Right cardiac atrium (tissue), 5 donors: ENCODE measurements at regions not wholly inside any gene's neighbourhood (a gene's known extent, or its start where the extent isn't known, plus 50 kb on each side); places are given as distances from the start of the nearest gene placed in this dataset.
"Not testable (repeated sequence)": the region's sequence is repeated elsewhere in the genome, so short reads cannot be mapped to it uniquely, and the experiment has no call there.

Source experiments
- ATAC-seq, 2 donors: fragments of 200-7000 bp; cut with Tn5 transposase; one replicate each; pipeline versions ENCODE4 v1.8.0 to v1.9.1; 2020; ENCODE audit warnings: moderate library complexity in 2 of 2, mild to moderate bottlenecking in 1 of 2
- DNase-seq, 3 donors: peaks; one replicate each; pipeline ENCODE4 v3.0.0-alpha.2; 2020
- H3K27ac ChIP-seq: one replicate; pipeline ENCODE4 v1.5.1; 2013; ENCODE audit warnings: mild to moderate bottlenecking, low read length, control low read depth, moderate library complexity
- H3K27me3 ChIP-seq: one replicate; pipeline ENCODE4 v1.6.1; 2013; ENCODE audit not compliant: control insufficient read depth, insufficient read depth
- H3K4me1 ChIP-seq: one replicate; pipeline ENCODE4 v1.6.1; 2013; ENCODE audit warnings: low read length; ENCODE audit not compliant: control insufficient read depth, insufficient read depth
- H3K4me3 ChIP-seq: one replicate; pipeline ENCODE4 v1.5.1; 2013; ENCODE audit warnings: low read length, control low read depth
- H3K9me3 ChIP-seq: one replicate; pipeline ENCODE4 v1.6.1; 2013; ENCODE audit warnings: low read length; ENCODE audit not compliant: control insufficient read depth
- WGBS: extraction: QIAGEN DNeasy Blood & Tissue Kit; methylation state at CpG from one replicate; pipeline ENCODE4 v1.1.7; 2013; 5-methylcytosine and 5-hydroxymethylcytosine counted together
- intact Hi-C, 4 donors: fragments of 100-400 bp; cut with DNase I; formaldehyde crosslinking; loops; one replicate each; pipeline versions ENCODE4 v1.11.0 to v1.14.0; 2022 to 2023
- donor health status: healthy with polysubstance abuse.
- donor health status: DM: no; HTN: yes; CAD: no.
- donor health status: DM: no; HTN: no; CAD: no.
- donor health status: DM: no; HTN: yes; CAD: no; lungs with severe emphysema.
- donor health status: DM: yes; HTN: yes; CAD: no.

- H3K4me1 ChIP-seq, H3K27me3 ChIP-seq, H3K9me3 ChIP-seq, DNase-seq, ATAC-seq, H3K4me3 ChIP-seq, H3K27ac ChIP-seq, intact Hi-C loops: not testable (repeated sequence)
- 88% methylated on average over 30 of the region's 31 CpGs for WGBS
These were observed 189.2 kb upstream of the WSB1 start for GRCh38 chr17:27104605-27105221.

- Histone ChIP-seq H3K4me3 (no peak overlapping the region), H3K9me3 (no peaks in the 10 kb centered on the region), H3K27ac (no peak overlapping the region), H3K27me3 (no peaks in the 10 kb centered on the region), H3K4me1 (no peaks in the 10 kb centered on the region)
- WGBS: 55% methylated on average over 3 of the region's 3 CpGs
- intact Hi-C loops: no loop called here
- DNase-seq: no peak
- no peak for ATAC-seq
These were observed 188.3 kb upstream of the WSB1 start for GRCh38 chr17:27105636-27106035.

- no peaks in the 10 kb centered on the region for H3K27me3 ChIP-seq
- DNase-seq (no peak), ATAC-seq (no peak)
- no peak overlapping the region for H3K27ac ChIP-seq
- intact Hi-C loops: no loop called here
- WGBS: 40% methylated on average over 2 of the region's 2 CpGs
- H3K4me3 ChIP-seq: no peak overlapping the region
- H3K9me3 ChIP-seq: no peaks in the 10 kb centered on the region
- H3K4me1 ChIP-seq: no peaks in the 10 kb centered on the region
These were observed 187.4 kb upstream of the WSB1 start for GRCh38 chr17:27106347-27106981.

GRCh38 chr17:27106982-27107360 lies 186.9 kb upstream of the WSB1 start:
- H3K4me1 ChIP-seq: no peaks in the 10 kb centered on the region
- no peak for DNase-seq
- no peak overlapping the region for H3K4me3 ChIP-seq
- no peaks in the 10 kb centered on the region for H3K9me3 ChIP-seq
- intact Hi-C loops: no loop called here
- 58% methylated on average over 2 of the region's 2 CpGs for WGBS
- H3K27me3 ChIP-seq: no peaks in the 10 kb centered on the region
- ATAC-seq: no peak
- no peak overlapping the region for H3K27ac ChIP-seq

GRCh38 chr17:27107386-27108328 lies 186.3 kb upstream of the WSB1 start:
- intact Hi-C loops, ATAC-seq, H3K4me1 ChIP-seq, DNase-seq, H3K9me3 ChIP-seq, H3K27me3 ChIP-seq, H3K27ac ChIP-seq, H3K4me3 ChIP-seq: not testable (repeated sequence)
- 50% methylated on average over 2 of the region's 2 CpGs for WGBS

GRCh38 chr17:27109346-27109745 lies 184.6 kb upstream of the WSB1 start:
- Histone ChIP-seq H3K4me1 (no peaks in the 10 kb centered on the region), H3K4me3 (no peak overlapping the region), H3K9me3 (no peaks in the 10 kb centered on the region), H3K27me3 (no peaks in the 10 kb centered on the region), H3K27ac (no peak overlapping the region)
- intact Hi-C loops: no loop called here
- no peak for ATAC-seq
- DNase-seq: no peak

GRCh38 chr17:27153005-27153404 lies 140.9 kb upstream of the WSB1 start:
- no peak overlapping the region for H3K4me3 ChIP-seq
- DNase-seq (peak in 2 of 3 donors; percentile 16 to 32), ATAC-seq (no peak)
- no peaks in the 10 kb centered on the region for H3K9me3 ChIP-seq
- 84% methylated on average over 4 of the region's 4 CpGs for WGBS
- H3K27me3 ChIP-seq: no peaks in the 10 kb centered on the region
- intact Hi-C loops: no loop called here
- H3K4me1 ChIP-seq: no peaks in the 10 kb centered on the region
- H3K27ac ChIP-seq: no peak overlapping the region

GRCh38 chr17:27155866-27156265 lies 138.0 kb upstream of the WSB1 start:
- ATAC-seq: no peak
- 91% methylated on average over 15 of the region's 15 CpGs for WGBS
- no peaks in the 10 kb centered on the region for H3K9me3 ChIP-seq
- peak in 1 of 3 donors; percentile 26 for DNase-seq
- H3K27ac ChIP-seq: no peak overlapping the region
- H3K4me3 ChIP-seq: no peak overlapping the region
- no peaks in the 10 kb centered on the region for H3K27me3 ChIP-seq
- no peaks in the 10 kb centered on the region for H3K4me1 ChIP-seq
- intact Hi-C loops: no loop called here

GRCh38 chr17:27157297-27157696 lies 136.6 kb upstream of the WSB1 start:
- intact Hi-C loops: no loop called here
- DNase-seq (no peak), ATAC-seq (no peak)
- WGBS: 79% methylated on average over 8 of the region's 8 CpGs
- no peak overlapping the region for H3K4me3 ChIP-seq
- H3K27me3 ChIP-seq: no peaks in the 10 kb centered on the region
- H3K4me1 ChIP-seq: no peaks in the 10 kb centered on the region
- H3K9me3 ChIP-seq: no peaks in the 10 kb centered on the region
- no peak overlapping the region for H3K27ac ChIP-seq

- H3K4me1 ChIP-seq: no peaks in the 10 kb centered on the region
- no peak for ATAC-seq
- DNase-seq: no peak
- no peaks in the 10 kb centered on the region for H3K9me3 ChIP-seq
- no peak overlapping the region for H3K27ac ChIP-seq
- no peaks in the 10 kb centered on the region for H3K27me3 ChIP-seq
- WGBS: 88% methylated on average over 10 of the region's 10 CpGs
- intact Hi-C loops: no loop called here
- H3K4me3 ChIP-seq: no peak overlapping the region
These were observed 136.0 kb upstream of the WSB1 start for GRCh38 chr17:27157898-27158297.

- intact Hi-C loops: no loop called here
- no peaks in the 10 kb centered on the region for H3K4me1 ChIP-seq
- H3K9me3 ChIP-seq: no peaks in the 10 kb centered on the region
- 92% methylated on average over 18 of the region's 18 CpGs for WGBS
- no peak overlapping the region for H3K27ac ChIP-seq
- DNase-seq: no peak
- ATAC-seq: no peak
- no peak overlapping the region for H3K4me3 ChIP-seq
- no peaks in the 10 kb centered on the region for H3K27me3 ChIP-seq
These were observed 135.5 kb upstream of the WSB1 start for GRCh38 chr17:27158382-27158781.
